ENCODE measurements at regions not wholly inside any gene's neighbourhood (a gene's known extent, or its start where the extent isn't known, plus 50 kb on each side); places are given as distances from the start of the nearest gene placed in this dataset.

DNA sequence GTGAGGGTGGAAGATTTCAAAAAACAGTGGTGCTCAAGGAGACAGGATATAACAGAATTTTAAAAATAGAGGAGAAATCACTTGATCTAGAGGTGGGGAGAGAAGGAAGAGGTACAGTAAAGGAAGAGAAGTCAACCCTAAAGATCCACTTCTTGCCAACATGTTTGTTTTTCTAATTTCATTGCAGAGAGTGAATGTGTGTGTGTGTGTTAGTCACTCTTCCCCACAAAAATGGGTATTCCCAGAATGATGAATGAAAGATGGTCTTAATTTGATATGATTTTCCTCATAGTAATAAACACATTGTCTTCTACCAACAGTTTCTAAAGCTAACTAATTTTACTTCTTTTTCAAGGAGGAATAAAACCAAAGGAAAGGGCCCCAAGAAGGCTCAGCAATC is 74.2 kb upstream of the NGF start:
- TF ChIP-seq, protein P1, sequence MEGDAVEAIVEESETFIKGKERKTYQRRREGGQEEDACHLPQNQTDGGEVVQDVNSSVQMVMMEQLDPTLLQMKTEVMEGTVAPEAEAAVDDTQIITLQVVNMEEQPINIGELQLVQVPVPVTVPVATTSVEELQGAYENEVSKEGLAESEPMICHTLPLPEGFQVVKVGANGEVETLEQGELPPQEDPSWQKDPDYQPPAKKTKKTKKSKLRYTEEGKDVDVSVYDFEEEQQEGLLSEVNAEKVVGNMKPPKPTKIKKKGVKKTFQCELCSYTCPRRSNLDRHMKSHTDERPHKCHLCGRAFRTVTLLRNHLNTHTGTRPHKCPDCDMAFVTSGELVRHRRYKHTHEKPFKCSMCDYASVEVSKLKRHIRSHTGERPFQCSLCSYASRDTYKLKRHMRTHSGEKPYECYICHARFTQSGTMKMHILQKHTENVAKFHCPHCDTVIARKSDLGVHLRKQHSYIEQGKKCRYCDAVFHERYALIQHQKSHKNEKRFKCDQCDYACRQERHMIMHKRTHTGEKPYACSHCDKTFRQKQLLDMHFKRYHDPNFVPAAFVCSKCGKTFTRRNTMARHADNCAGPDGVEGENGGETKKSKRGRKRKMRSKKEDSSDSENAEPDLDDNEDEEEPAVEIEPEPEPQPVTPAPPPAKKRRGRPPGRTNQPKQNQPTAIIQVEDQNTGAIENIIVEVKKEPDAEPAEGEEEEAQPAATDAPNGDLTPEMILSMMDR (conservative IDR thresholded peaks at IDR 0.05; ENCODE audit: low read depth, low read length): no peak
- TF ChIP-seq RAD21 (IDR thresholded peaks at IDR 0.05; ENCODE audit: low read length): no peak
- no peak for TF ChIP-seq RFX5 (IDR thresholded peaks at IDR 0.05; ENCODE audit: low read depth, low read length)
- TF ChIP-seq CEBPB (IDR thresholded peaks at IDR 0.05; ENCODE audit: low read depth, low read length): no peak
- TF ChIP-seq POLR2A (IDR thresholded peaks at IDR 0.05; ENCODE audit: low read depth, low read length): no peak
- no peak for TF ChIP-seq MXI1 (IDR thresholded peaks at IDR 0.05; ENCODE audit: borderline replicate concordance, low read depth, low read length)
- TF ChIP-seq NFE2L2 (IDR thresholded peaks at IDR 0.05; ENCODE audit: low read depth, low read length): no peak
- no peak for TF ChIP-seq MAFK (IDR thresholded peaks at IDR 0.05; ENCODE audit: low read depth, low read length)
- TF ChIP-seq, protein P2, sequence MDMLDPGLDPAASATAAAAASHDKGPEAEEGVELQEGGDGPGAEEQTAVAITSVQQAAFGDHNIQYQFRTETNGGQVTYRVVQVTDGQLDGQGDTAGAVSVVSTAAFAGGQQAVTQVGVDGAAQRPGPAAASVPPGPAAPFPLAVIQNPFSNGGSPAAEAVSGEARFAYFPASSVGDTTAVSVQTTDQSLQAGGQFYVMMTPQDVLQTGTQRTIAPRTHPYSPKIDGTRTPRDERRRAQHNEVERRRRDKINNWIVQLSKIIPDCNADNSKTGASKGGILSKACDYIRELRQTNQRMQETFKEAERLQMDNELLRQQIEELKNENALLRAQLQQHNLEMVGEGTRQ (IDR thresholded peaks at IDR 0.05; ENCODE audit: low read depth, low read length): no peak

Measured in IMR-90 (cell line).